Embryonic facial prominence (tissue), 1 donor: ENCODE measurements at regions not wholly inside any gene's neighbourhood (a gene's known extent, or its start where the extent isn't known, plus 50 kb on each side); places are given as distances from the start of the nearest gene placed in this dataset.

Experiments
- DNase-seq: peaks from one replicate; pipeline ENCODE4 v3.0.0-alpha.2; 2016; ENCODE audit errors: extremely low spot score

DNA sequence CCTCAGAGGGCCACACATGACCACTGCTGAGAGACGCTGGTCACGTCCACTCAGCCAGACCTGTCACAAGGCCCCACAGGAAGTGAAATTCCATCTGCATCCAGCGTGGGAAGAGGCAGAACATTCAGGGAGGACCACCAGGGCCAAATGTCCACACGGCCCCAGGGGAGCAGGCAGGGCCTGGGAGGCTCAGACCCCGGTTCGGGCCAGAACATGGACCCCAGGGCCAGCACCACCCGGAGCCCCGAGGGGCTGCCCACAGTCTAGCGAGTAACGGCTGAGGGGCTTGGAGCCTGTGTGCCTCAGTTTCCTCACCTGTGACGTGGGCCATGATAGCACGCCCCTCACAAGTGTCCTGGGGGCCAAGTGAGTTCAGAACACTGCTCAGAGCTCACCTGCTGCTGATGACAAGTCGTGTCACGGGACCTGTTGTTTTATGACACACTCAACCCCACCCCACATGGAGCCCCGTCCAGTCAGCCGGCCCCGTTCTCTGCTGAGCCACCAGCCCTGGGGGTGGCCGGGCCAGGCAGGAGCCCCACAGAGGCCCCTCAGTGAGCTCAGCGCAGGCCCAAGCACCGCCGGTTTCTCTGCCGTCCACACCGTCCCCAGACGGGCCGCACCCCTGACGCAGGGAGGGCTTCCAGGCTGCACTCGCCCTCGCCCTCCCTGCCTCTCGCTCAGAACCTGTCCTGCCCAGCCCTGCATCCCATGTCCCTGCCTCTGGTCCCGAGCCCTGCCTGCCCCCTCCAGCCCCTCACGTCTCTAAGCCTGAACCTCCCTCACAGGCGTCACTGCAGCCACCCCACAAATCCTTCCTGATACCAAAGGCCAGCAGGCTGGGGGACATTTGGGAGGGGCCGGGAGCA, 79.5 kb upstream of the GALNT9 start:
- no peak for DNase-seq

DNA sequence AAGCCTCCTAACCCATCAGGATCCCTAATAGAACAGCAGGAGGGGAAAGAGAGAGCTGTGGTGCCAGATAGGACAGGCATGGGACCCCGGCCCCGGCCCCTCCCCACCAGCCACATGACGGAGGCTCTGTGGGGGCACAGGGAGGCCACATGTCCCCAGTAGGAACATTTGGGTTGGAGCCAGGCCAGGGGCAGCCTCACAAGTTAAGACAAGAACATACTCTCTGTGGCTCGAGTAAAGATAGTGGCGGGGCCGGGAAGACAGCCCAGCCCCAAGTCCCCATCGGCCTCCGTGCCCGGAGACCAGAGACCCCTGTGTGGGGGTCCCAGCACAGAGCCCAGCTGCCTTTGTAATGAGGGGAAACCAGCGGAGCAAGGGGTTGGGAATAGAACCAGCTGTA, 78.6 kb upstream of the GALNT9 start:
- no peak for DNase-seq

DNA sequence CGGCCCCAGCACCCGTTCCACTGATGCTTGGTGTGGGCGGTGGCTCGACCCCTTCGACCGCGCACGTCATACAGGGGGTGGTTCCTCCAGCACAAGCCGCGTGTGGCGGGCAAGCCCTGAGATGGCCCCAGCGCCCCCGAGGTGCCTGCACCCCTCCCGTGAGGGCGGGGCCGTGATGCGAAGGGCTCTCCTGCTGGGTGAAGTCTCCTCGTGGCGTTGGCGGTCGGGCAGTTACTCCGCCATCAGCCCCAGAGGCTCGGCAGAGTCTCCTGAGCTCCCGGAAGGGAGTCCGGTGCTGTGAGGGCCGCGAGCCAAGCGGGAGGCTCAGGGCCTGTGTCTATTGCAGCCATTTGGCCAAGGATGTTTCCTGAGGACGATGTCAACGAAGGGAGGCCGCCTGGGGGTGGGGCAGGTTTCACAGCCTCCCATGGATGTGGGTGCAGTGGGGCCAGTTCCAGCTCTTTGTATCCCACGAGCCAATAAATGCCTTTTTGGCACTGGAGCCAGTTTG, 78.1 kb upstream of the GALNT9 start:
- no peak for DNase-seq

DNA sequence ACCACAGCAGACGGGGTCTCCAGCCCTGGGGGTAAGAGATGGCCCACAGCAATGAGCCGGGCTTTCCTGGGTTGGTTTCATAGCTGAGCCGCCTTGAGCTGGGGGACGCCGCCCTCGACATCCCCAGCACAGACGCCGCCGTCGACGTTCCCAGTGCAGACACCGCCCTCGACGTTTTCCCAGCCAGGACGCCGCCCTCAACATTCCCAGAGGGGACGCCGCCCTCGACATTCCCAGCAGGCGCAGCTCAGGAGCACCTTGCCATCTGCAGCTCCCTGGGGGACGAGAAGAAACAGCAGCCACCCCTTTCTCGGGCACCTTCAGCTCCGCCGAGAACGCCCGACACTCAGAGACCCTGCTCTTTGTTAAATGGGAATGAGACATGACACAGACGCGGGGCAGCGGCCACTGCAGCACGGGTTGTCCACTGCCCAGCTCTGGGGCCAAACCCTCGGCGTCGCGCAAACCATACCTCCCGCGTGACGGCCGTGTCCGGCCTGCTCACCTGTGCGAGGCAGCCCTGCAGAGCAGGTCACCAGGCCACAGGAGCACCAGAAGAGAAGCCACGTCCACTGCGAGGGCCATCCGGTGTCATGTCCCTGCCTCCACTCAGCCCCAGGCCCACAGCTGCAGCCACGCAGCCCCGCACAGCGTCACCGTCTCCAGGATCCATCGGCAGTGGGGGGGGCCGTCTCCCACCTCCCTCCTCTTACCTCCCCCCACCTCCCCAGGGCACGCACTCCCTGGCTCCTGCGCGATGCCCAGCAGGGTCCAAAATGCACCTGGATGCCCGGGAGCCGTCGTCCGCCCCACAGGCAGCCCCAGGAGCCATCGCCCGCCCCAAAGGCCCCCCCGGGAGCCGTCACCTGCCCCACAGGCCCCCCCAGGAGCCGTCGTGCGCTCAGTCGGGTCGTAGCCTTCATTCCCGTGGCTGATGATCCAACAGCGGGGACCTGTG, 77.4 kb upstream of the GALNT9 start:
- DNase-seq, result no peak

DNA sequence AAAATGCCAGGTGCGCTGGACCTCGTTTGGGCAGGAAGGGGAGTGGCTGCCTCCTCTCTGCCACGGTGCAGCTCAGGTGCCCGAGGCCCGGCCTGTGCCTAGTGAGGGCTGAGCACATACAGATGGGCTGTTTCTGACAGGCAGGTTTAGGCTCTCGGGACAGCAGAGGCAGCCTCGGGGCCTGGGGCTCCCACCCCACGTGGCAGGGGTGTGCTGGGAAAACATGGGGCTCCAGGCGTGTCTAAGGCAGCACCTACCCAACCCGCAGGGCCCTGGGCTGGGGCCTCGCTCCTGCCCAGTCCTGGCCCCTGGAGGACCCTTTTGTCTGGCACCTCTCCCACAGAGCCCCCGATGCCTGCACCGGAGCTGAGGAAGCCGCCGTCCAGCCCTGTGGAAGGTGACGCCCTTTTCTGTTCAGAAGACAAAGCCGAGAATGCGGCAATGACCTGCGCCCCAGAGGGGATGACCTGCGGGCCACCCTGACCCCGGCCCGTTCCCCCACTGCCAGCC, 76.4 kb upstream of the GALNT9 start:
- no peak for DNase-seq

DNA sequence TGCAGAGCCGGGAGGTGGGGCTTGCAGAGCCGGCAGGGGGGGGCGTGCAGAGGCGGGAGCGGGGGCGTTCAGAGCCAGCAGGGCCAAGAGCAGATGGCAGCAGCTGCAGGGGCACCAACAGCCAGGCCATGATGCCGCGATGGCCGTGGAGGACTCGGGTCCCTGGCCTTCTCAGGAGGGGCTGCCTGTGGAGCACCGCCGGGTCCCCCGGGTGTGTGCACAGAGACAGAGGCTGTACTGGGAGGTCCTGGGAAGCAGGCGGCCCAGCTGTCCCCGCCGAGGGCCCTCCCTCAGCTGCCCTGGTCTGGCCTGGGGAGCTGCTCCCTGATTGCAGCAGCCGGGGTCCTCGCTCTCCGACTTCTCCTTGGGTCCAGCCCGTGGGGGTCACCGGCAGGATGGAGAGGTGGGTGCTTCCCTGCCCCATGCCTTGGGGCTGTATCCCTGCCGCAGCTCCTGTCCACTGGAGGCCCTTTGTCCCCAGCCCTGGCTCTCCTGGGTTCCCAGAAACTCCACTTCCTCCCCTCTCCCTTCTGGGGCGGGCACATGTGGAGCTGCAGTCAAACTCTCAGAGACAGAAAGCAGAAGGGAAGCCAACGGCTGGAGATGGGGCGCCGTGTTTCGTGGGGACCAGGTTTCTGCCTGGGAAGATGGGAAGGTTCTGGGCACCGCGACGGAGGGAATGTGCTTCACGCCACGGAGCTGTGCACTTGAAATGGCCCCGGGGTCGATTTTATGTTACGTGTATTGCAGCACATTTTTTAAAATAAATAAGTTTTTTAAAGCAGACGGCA, 75.8 kb upstream of the GALNT9 start:
- DNase-seq, result no peak

DNA sequence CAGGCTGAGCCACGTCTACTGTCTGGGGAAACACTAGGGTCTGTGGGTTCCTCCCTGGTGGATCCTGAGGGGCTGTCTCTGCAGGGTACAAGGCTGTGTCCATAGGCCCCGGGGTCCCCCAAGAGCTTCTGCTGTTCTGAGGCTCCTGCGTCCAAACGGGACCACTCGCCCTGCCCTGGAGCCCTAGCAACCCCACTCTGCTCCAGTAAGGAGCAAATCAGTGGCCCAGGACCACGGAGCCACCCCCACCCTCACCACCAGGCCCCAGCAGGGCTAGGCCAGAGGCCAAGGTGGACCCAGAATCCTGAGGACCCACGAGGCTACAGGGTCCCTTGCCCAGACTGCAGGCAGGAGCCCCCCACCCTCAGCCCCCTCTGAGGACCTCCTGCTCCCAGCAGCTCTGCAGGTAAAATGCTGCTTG, 75.1 kb upstream of the GALNT9 start:
- DNase-seq, result no peak

DNA sequence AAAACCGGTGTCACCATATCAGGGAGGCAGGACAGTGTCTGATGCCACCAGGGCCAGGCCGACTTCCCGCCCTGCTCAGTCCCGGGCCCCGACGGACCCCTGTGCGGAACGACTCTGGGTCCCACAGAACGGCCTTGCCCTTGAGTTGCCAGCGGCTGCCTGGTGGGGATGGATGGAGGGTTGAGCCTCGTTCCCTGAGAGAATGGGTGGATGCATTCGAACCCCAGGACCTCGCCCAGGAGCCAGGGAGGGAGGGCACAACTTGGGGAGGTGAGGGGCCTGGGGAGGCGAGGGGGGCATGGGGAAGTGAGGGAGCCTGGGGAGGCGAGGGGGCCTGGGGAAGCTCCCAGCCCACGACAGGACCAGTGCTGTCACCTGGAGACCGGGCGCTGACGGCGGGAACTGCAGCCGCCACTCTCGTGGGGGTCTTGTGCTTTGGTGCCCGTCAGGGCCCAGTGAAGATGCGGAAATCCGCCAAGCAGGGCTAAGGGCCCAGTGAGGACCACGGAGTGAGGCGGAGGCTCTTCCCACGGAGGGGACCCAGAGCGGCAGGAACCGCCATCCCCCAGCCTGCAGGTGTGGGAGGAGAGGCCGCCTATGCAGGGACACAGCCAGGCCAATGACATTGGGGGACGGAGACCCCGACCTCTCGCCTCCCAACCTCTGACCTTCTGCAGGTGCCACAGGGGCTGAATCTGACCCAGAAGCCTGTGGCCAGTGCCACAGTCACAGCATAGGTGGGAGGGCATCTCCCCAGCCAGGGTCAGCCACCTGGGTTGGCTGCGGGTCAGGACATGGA, 74.4 kb upstream of the GALNT9 start:
- no peak for DNase-seq

DNA sequence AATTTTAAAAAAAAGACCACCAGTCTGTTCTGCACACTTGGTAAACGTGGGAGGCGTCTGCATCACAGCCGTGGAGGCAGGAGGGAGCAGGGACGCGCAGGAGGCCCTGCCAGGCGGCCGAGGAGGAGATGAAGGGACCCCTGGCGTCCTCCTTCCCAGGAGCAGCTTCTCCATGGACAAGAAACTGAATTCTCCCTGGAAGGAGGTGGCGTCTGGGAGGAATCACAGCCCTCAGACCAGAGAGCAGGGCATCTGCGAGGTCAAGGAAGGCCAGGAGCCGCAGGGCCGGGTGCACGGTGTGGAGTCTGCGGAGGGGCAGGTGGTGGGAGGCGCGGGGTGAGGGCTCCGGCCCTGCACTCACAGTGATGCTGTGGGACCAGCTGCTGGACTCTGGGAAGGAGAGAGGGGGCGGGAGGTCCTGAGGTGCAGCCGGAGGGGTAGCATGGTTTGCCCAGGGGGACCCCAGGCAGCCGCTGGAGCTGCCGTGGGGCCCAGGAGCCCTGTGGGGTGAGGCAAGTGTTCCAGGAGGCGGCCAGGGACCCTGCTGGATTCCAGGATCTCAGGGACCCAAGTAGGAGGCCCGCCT, 73.5 kb upstream of the GALNT9 start:
- DNase-seq, result no peak

DNA sequence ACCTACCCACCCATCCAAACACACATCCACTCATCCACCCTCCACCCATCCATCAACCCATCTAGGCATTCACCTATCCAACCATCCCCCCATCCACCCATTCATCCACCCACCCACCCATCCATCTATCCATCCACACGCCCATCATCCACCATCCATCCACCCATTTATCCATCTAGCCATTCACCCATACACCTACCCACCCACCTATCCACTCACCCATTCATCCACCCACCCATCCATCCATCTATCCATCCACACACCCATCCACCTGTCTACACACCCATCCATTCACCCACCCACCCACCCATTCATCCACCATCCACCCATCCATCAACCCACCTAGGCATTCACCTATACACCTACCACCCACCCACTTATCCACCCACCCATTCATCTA, 72.6 kb upstream of the GALNT9 start:
- DNase-seq, result no peak

DNA sequence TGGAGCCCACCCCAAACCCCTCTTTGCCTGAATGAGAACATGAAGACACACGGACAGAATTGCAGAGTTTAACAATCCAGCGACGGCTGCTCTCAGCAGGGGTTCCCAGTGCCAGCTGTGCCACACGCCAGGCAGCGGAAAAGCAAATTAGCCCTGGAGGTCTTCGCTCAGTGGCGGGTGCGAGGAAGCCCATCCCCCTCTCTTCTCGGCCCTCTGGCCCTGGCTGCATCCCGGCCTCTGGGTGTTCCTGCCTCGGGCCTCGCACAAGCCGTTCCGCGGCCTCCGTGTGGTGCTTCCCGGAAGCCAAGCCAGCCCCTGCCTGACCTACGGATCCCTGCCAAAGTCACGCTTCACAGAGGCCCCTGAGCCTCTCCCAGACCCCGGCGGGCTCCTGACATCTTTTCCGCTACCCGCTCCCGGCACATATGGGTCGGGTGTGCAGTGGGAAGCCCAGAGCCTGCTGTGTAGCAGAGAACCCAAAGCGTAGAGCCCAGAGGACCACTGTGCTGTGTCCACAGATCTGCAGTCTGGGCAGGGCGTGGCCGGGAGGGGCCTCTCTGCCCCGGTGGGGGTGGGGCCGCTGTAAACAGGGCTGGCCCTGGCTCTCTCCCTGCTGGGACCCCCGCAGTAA, 70.7 kb upstream of the GALNT9 start:
- no peak for DNase-seq

DNA sequence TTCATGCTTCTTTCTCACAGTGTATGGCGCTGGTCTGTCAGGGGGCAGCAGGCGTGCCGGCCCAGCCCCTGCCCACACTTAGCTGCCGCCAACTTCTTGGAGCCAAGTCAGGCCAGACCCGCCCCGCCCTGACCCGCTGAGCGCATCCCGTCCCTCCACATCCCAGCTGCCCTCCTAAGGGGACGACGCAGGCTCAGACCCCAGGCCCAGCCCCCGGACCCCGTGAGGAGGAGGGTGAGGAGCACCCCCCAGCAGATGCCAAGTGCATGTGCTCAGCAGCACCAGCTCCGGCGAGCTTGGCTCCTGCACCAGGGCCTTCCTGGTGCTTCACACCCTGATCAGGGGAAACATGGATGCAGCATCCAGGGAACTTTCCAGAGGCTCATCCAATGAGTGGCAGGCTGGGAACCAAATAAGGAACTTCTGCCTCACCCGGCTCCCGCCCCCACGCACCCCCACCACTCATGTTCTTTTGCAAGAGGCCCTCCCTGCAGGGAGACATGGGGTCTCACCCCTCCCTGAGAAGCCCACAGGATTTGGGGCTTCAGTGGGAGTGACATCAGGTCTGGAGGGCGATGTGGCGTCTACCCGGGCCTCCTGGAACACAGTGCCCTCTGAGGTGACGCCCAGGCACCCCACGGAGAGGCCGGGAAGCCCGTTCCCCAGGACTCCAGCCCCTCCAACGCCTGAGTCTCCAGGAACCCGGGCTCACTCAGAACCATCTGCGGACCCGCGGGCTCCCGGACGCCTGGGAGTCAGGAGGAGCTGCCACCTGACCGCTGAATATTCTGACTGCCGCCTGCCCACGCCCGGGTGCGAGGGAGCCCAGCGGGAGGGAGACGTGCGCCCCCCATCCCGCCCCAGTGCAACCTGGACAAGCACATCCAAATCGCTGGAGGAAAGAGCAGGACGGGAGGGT, 70.0 kb upstream of the GALNT9 start:
- no peak for DNase-seq

DNA sequence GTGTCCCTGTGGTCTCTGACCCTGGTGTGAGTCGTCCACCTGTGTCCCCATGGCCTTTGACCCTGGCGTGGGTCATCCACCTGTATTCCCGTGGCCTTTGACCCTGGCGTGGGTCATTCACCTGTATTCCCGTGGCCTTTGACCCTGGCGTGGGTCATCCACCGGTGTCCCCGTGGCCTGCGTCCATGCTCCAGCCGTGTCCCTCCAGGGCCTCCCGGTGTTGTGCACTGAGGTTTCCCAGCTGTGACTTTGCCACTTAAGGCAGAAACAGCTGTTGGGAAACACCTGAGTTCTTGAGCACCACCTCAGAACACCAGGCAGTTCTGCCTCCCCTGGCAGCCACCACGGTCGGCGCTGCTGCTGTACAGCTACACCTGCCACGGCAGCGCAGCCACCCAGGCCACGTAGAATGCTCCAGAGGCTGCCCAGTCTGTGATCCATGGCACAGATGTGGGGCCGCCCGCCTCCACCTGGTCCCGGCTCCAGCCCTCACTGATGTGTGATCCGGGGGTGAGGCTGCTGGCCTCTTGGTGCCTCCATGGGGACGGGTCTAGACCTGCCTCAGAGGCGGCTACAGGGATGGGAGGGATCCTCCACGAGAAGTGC, 69.1 kb upstream of the GALNT9 start:
- no peak for DNase-seq

DNA sequence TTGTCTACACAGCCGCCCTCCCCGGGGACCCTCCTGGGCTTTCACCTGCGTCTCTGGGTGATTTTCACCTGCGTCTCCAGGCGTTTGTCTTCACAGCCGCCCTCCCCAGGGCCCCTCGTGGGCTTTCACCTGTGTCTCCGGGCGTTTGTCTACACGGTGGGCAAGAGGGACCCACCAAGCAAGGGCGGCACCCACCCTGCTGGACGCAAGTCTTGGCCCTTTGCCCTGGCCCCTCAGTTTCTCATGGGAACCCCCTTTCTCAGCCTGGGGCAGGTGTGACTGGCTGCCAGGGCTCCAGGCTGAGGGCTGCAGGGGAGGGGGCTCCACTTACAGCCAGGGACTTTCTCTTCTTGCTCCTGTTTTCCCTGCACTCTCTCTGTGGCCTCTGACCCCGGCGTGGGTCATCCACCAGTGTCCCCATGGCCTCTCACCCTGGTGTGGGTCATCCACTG, 68.6 kb upstream of the GALNT9 start:
- no peak for DNase-seq

DNA sequence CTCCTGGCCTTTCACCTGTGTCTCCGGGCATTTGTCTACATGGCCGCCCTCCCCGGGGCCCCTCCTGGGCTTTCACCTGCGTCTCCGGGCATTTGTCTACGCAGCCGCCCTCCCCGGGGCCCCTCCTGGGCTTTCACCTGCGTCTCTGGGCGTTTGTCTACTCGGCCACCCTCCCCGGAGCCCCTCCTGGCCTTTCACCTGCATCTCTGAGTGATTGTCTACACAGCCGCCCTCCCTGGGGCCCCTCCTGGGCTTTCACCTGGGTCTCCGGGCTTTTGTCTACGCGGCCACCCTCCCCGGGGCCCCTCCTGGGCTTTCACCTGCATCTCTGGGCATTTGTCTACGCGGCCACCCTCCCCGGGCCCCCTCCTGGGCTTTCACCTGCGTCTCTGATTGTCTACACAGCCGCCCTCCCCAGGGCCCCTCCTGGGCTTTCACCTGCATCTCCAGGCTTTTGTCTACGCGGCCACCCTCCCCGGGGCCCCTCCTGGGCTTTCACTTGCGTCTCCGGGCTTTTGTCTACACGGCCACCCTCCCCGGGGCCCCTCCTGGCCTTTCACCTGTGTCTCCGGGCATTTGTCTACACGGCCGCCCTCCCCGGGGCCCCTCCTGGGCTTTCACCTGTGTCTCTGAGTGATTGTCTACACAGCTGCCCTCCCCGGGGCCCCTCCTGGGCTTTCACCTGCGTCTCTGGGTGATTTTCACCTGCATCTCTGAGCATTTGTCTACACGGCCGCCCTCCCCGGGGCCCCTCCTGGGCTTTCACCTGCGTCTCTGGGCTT, 68.0 kb upstream of the GALNT9 start:
- no peak for DNase-seq

DNA sequence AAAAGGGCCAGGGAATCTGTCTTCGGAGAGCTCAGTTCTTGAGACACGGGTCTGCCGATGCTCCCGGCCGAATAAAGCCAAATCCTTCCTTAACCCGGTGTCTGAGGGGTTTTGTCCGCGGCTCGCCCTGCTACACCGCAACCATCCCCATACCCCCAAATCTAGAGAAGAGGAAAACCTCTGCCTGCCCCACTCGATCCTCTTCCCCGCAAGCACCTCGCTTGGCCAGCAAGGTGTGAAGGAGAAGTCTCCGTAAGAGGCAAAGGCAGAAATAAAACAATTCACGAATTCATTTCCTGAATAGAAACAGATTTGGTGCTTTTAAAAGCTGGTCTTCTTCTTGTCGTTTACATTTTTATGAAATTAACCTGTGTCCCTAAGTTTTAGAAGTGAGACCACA, 67.3 kb upstream of the GALNT9 start:
- DNase-seq, result no peak

DNA sequence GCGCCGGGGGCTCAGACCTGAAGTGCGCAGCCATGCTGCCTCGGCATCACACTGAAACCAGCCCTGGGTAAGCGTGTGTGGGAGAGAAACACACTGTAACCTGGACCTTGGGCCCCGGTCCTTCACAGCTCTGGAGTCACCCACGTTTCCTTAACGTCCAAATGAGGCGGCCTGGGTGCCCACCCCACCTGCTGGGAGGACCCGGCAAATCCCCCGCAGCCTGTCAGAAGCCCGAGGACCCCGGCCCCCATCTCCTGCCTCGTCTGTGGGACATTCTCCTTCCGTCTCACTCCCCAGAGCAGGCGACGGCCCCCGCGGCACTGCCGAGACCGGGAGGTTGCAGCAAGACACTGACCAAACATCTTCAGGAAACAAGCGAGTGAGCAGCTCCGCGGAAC, 66.5 kb upstream of the GALNT9 start:
- no peak for DNase-seq
